HG03439 (cell line): ENCODE measurements at regions not wholly inside any gene's neighbourhood (a gene's known extent, or its start where the extent isn't known, plus 50 kb on each side); places are given as distances from the start of the nearest gene placed in this dataset.
A peak's percentile ranks its signal among the peaks of the same experiment; 100 is the strongest.

Experiments
- ATAC-seq: cut with Tn5 transposase; IDR thresholded peaks from one replicate; pipeline ENCODE4 v1.9.1; 2021; ENCODE audit warnings: mild to moderate bottlenecking, moderate library complexity; ENCODE audit not compliant: unreplicated experiment

GRCh38 chr2:8529706-8530277 is 152.1 kb upstream of the ID2 start:
- no peak for ATAC-seq

- no peak for ATAC-seq
These were observed 150.4 kb upstream of the ID2 start for GRCh38 chr2:8531481-8531880.

GRCh38 chr2:8532438-8532837 is 149.4 kb upstream of the ID2 start:
- ATAC-seq = no peak

- ATAC-seq = no peak
These were observed 147.9 kb upstream of the ID2 start for GRCh38 chr2:8533923-8534322.

- no peak for ATAC-seq
These were observed 147.5 kb upstream of the ID2 start for GRCh38 chr2:8534386-8534728.

- ATAC-seq = no peak
These were observed 147.0 kb upstream of the ID2 start for GRCh38 chr2:8534729-8535468.

- ATAC-seq = no peak
These were observed 146.4 kb upstream of the ID2 start for GRCh38 chr2:8535469-8535795.

- ATAC-seq = no peak
These were observed 145.8 kb upstream of the ID2 start for GRCh38 chr2:8535821-8536685.

- ATAC-seq = no peak
These were observed 144.9 kb upstream of the ID2 start for GRCh38 chr2:8536686-8537561.

- no peak for ATAC-seq
These were observed 144.2 kb upstream of the ID2 start for GRCh38 chr2:8537562-8538155.

GRCh38 chr2:8538531-8538930 is 143.3 kb upstream of the ID2 start:
- no peak for ATAC-seq

GRCh38 chr2:8538931-8539621 is 142.8 kb upstream of the ID2 start:
- no peak for ATAC-seq

- ATAC-seq = no peak
These were observed 141.9 kb upstream of the ID2 start for GRCh38 chr2:8539743-8540551.

GRCh38 chr2:8540552-8541055 is 141.3 kb upstream of the ID2 start:
- no peak for ATAC-seq

- no peak for ATAC-seq
These were observed 140.6 kb upstream of the ID2 start for GRCh38 chr2:8541223-8541622.

GRCh38 chr2:8541636-8542035 is 140.2 kb upstream of the ID2 start:
- ATAC-seq = no peak

- no peak for ATAC-seq
These were observed 139.3 kb upstream of the ID2 start for GRCh38 chr2:8542381-8543059.

GRCh38 chr2:8543060-8543382 is 138.8 kb upstream of the ID2 start:
- peak; percentile 16 for ATAC-seq
